ENCODE measurements at regions not wholly inside any gene's neighbourhood (a gene's known extent, or its start where the extent isn't known, plus 50 kb on each side); places are given as distances from the start of the nearest gene placed in this dataset.

DNA sequence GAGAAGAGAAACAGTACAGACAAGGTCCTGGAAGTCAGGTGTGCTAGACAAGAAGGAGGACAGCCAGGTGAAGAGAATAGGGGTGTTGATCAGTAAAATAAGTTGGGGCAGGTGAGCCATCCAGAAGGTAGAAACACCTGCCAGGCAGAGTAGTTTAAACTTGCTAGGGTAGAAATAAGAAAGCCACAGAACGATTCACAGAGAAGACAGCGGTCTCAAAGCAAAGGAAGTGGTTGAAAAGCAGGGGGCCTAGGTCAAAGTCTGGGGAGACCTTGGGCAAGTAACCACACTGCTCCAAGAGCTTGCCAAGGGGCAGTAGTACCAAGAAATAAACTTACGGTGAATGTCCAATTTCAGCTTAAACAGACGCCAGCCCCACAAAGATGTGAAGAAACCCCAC, 116.6 kb upstream of the PROX1 start:
- H2AFZ ChIP-seq, result no peak overlapping the region

DNA sequence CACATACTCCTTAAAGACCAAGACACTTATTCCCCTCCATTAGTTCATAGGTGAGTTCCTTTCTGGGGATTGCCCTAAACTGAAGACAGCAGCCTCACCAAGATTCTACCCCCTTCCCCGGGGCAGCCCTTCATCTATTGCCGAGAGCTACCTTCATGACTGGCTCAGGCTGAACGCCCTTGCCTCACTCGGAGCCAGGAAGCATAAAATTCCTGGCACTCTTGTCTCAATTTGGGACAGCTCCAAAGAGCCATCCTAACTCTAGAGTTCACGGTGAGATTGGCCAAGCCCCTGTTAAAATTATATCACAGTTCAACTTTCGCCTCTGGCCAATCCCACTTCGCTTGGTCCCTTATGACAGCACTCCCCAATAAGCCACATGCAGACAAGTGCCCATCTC, 113.0 kb upstream of the PROX1 start:
- no peaks in the 10 kb centered on the region for H3K27me3 ChIP-seq (ENCODE audit: control insufficient read depth, insufficient read depth, low read length)
- TF ChIP-seq, protein P1, sequence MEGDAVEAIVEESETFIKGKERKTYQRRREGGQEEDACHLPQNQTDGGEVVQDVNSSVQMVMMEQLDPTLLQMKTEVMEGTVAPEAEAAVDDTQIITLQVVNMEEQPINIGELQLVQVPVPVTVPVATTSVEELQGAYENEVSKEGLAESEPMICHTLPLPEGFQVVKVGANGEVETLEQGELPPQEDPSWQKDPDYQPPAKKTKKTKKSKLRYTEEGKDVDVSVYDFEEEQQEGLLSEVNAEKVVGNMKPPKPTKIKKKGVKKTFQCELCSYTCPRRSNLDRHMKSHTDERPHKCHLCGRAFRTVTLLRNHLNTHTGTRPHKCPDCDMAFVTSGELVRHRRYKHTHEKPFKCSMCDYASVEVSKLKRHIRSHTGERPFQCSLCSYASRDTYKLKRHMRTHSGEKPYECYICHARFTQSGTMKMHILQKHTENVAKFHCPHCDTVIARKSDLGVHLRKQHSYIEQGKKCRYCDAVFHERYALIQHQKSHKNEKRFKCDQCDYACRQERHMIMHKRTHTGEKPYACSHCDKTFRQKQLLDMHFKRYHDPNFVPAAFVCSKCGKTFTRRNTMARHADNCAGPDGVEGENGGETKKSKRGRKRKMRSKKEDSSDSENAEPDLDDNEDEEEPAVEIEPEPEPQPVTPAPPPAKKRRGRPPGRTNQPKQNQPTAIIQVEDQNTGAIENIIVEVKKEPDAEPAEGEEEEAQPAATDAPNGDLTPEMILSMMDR (IDR thresholded peaks at IDR 0.05), result no peak

More for the DNA sequence above, 116.6 kb upstream of the PROX1 start:
- Histone ChIP-seq H3K27ac (no peak overlapping the region), H3K9me3 (ENCODE audit: control insufficient read depth, low read length) (no peaks in the 10 kb centered on the region), H3K79me2 (no peaks in the 10 kb centered on the region), H3K27me3 (ENCODE audit: control insufficient read depth, insufficient read depth, low read length) (no peaks in the 10 kb centered on the region), H3K4me2 (ENCODE audit: low read length) (no peak overlapping the region), H3K4me3 (ENCODE audit: low read depth, low read length) (no peak overlapping the region), H3K4me1 (no peaks in the 10 kb centered on the region), H3K9ac (no peak overlapping the region), H3K36me3 (ENCODE audit: control insufficient read depth, insufficient read depth, low read length) (no peaks in the 10 kb centered on the region)
- TF ChIP-seq, protein P1 (IDR thresholded peaks at IDR 0.05), result no peak

DNA sequence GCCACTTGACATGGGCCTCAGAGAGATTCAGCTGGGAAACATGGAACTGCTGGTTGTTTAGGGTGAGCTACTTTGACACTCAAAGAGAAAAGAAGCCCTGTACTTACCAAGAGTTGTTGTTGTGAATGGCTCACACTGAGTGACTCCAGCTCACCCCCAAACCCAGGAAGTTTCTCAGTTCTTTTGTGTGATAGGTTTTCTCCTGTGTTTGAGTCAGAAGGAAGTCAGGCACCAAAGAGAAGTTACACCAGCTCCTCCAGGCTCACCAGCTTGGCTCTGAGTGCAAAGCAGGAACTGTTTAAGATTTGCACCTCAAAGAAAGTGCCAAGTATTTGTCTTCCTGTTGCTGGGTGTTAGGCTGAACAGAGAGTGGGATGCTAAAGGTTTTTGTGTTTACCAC, 111.2 kb upstream of the PROX1 start:
- Histone ChIP-seq H2AFZ (no peak overlapping the region), H3K4me2 (ENCODE audit: low read length) (no peak overlapping the region), H3K36me3 (ENCODE audit: control insufficient read depth, insufficient read depth, low read length) (no peaks in the 10 kb centered on the region), H3K9ac (no peak overlapping the region), H3K27me3 (ENCODE audit: control insufficient read depth, insufficient read depth, low read length) (no peaks in the 10 kb centered on the region), H3K9me3 (ENCODE audit: control insufficient read depth, low read length) (no peaks in the 10 kb centered on the region), H3K27ac (no peak overlapping the region), H3K4me1 (no peaks in the 10 kb centered on the region), H3K79me2 (no peaks in the 10 kb centered on the region), H3K4me3 (ENCODE audit: low read depth, low read length) (no peak overlapping the region)
- TF ChIP-seq, protein P1 (IDR thresholded peaks at IDR 0.05), result no peak

More for the DNA sequence above, 113.0 kb upstream of the PROX1 start:
- no peaks in the 10 kb centered on the region for H3K9me3 ChIP-seq (ENCODE audit: control insufficient read depth, low read length)
- no peak overlapping the region for H3K27ac ChIP-seq
- no peaks in the 10 kb centered on the region for H3K79me2 ChIP-seq
- no peak overlapping the region for H3K4me2 ChIP-seq (ENCODE audit: low read length)
- no peaks in the 10 kb centered on the region for H3K36me3 ChIP-seq (ENCODE audit: control insufficient read depth, insufficient read depth, low read length)
- H2AFZ ChIP-seq, result no peak overlapping the region
- no peak overlapping the region for H3K4me3 ChIP-seq (ENCODE audit: low read depth, low read length)
- no peaks in the 10 kb centered on the region for H3K4me1 ChIP-seq
- H3K9ac ChIP-seq, result no peak overlapping the region

DNA sequence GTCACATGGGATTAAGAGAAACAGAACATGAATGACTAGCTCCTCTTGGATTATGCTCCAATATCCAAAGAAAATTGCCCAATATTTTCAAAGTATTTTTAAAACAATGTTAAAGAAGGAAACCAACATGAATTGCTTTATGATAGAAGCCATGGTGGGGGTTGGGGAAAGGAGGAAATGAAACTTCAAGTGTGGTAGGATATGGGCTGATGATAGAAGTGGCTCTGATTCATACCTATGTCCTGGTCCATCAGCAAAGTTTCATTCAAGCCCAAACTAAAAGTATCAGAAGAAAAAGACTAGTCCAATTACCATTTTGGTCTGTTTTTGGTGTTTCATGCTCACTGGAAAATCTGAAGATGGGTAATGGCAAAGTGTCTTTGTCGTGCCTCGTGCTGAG, 104.2 kb upstream of the PROX1 start:
- Histone ChIP-seq H3K79me2 (no peaks in the 10 kb centered on the region), H3K9ac (no peak overlapping the region), H3K4me1 (no peaks in the 10 kb centered on the region), H3K36me3 (ENCODE audit: control insufficient read depth, insufficient read depth, low read length) (no peaks in the 10 kb centered on the region), H3K9me3 (ENCODE audit: control insufficient read depth, low read length) (no peaks in the 10 kb centered on the region), H3K27me3 (ENCODE audit: control insufficient read depth, insufficient read depth, low read length) (no peaks in the 10 kb centered on the region), H3K4me3 (ENCODE audit: low read depth, low read length) (no peak overlapping the region), H2AFZ (no peak overlapping the region), H3K4me2 (ENCODE audit: low read length) (no peak overlapping the region), H3K27ac (no peak overlapping the region)
- TF ChIP-seq, protein P1 (IDR thresholded peaks at IDR 0.05), result no peak

DNA sequence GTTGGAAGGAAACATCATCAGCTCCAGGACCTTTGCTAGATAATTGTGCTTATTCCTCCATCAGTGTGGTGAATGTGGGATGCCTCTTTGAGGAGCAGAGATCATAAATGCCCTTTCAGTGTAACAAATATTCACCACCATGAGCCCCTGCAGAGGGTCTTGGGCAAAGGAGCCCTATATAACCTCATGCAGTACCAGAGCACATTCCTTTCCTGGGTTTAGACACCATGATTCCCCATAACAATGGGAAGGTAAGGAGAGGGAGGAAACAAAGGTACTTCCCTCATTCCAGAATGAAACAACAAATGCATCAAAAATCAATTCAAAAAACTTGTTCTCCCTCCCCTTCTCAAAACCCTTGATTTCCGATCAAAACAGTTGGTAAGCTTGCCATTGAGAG, 103.4 kb upstream of the PROX1 start:
- Histone ChIP-seq H3K9ac (no peak overlapping the region), H3K36me3 (ENCODE audit: control insufficient read depth, insufficient read depth, low read length) (no peaks in the 10 kb centered on the region)

More for the DNA sequence above, 103.4 kb upstream of the PROX1 start:
- Histone ChIP-seq H3K79me2 (no peaks in the 10 kb centered on the region), H3K4me1 (no peaks in the 10 kb centered on the region), H3K9me3 (ENCODE audit: control insufficient read depth, low read length) (no peaks in the 10 kb centered on the region), H3K4me3 (ENCODE audit: low read depth, low read length) (no peak overlapping the region), H3K4me2 (ENCODE audit: low read length) (no peak overlapping the region), H2AFZ (no peak overlapping the region), H3K27ac (no peak overlapping the region), H3K27me3 (ENCODE audit: control insufficient read depth, insufficient read depth, low read length) (no peaks in the 10 kb centered on the region)
- TF ChIP-seq, protein P1 (IDR thresholded peaks at IDR 0.05), result no peak
